GM12878 (cell line): ENCODE measurements at regions not wholly inside any gene's neighbourhood (a gene's known extent, or its start where the extent isn't known, plus 50 kb on each side); places are given as distances from the start of the nearest gene placed in this dataset.

Experiments used
- ATAC-seq: fragments of 200-7000 bp; cut with Tn5 transposase; 3 replicates; pipeline ENCODE4 v1.9.1; 2020; ENCODE audit warnings: mild to moderate bottlenecking, moderate library complexity
- BruUV-seq: library from RNA; stranded (reverse); fragments of 400-500 nt; replicated peaks from 2 replicates; lab custom pipeline; 2021; lab: Mats Ljungman, UMichigan
- CTCF ChIA-PET: fragments of 300-600 bp; sonication (Branson Sonifier 250); formaldehyde crosslinking; extraction: SDS; loops from one replicate; lab custom pipeline; 2021; ENCODE audit warnings: inconsistent platforms; lab: Yijun Ruan, JAX
- POLR2A ChIA-PET: fragments of 350-600 bp; formaldehyde crosslinking; extraction: SDS; loops from one replicate; lab custom pipeline; 2021; ENCODE audit warnings: inconsistent platforms; lab: Charles Lee
- RAD21 ChIA-PET: fragments of 300-600 bp; sonication (Branson Sonifier 250); formaldehyde crosslinking; loops from one replicate; lab custom pipeline; 2023; ENCODE audit warnings: antibody characterized with exemption; ENCODE audit not compliant: unreplicated experiment; lab: Charles Lee
- SMC1A ChIA-PET: fragments of 300-600 bp; sonication (Branson Sonifier 250); formaldehyde crosslinking; loops from one replicate; lab custom pipeline; 2023; ENCODE audit not compliant: unreplicated experiment, uncharacterized antibody; lab: Charles Lee
- DNase-seq: peaks from one replicate; pipeline ENCODE4 v3.0.0-alpha.2; 2011; ENCODE audit warnings: low read depth, low spot score
- FAIRE-seq: peaks from 3 replicates; lab custom pipeline; 2011; peaks lifted over from hg19 to GRCh38; lab: Jason Lieb, UNC
- H2AFZ ChIP-seq: 2 replicates; pipeline ENCODE4 v1.6.0; 2011; ENCODE audit warnings: low read depth, low read length, control low read depth; ENCODE audit not compliant: control insufficient read depth
- H3K27ac ChIP-seq: 2 replicates; pipeline ENCODE4 v1.5.1; 2011; ENCODE audit warnings: control low read depth; ENCODE audit not compliant: control insufficient read depth, insufficient read depth
- H3K27me3 ChIP-seq, 2 experiments: replicated peaks in 1 of 2; 2 replicates each; pipeline versions ENCODE4 v1.6.0 to v1.6.1; 2011; ENCODE audit warnings: low read length in 1 of 2; ENCODE audit not compliant: control insufficient read depth in 2 of 2, insufficient read depth in 2 of 2
- H3K36me3 ChIP-seq, 2 experiments: 2 replicates each; pipeline ENCODE4 v1.5.1; 2011; ENCODE audit warnings: low read length in 1 of 2; ENCODE audit not compliant: control insufficient read depth in 2 of 2, insufficient read depth in 2 of 2
- H3K4me1 ChIP-seq: 2 replicates; pipeline ENCODE4 v1.6.1; 2011; ENCODE audit warnings: mild to moderate bottlenecking, low read length, moderate library complexity, mixed read lengths; ENCODE audit not compliant: control insufficient read depth, insufficient read depth
- H3K4me2 ChIP-seq: 2 replicates; pipeline ENCODE4 v1.6.0; 2011; ENCODE audit warnings: control low read depth; ENCODE audit not compliant: control insufficient read depth, insufficient read depth
- H3K4me3 ChIP-seq: fragments of 200-600 bp; sonication (generic); 2 replicates; pipeline ENCODE4 v1.5.1; 2016
- H3K79me2 ChIP-seq: 2 replicates; pipeline ENCODE4 v1.6.0; 2011; ENCODE audit warnings: low read length; ENCODE audit not compliant: control insufficient read depth, insufficient read depth
- H3K9ac ChIP-seq: 2 replicates; pipeline ENCODE4 v1.8.0; 2011; ENCODE audit warnings: low read length, control low read depth, mixed read lengths; ENCODE audit not compliant: control insufficient read depth, insufficient read depth
- H3K9me3 ChIP-seq: replicated peaks from 3 replicates; pipeline ENCODE4 v1.5.1; 2011; ENCODE audit warnings: mild to moderate bottlenecking, low read length; ENCODE audit not compliant: control insufficient read depth, insufficient read depth
- H4K20me1 ChIP-seq: 2 replicates; pipeline ENCODE4 v1.6.0; 2011; ENCODE audit not compliant: control insufficient read depth, insufficient read depth
- ATF7 ChIP-seq: fragments of 450-650 bp; IDR thresholded peaks from 2 replicates; pipeline ENCODE4 v1.6.1; 2016; ENCODE audit warnings: low read depth, mild to moderate bottlenecking
- CHD1 ChIP-seq: IDR thresholded peaks from 2 replicates; pipeline ENCODE4 v1.6.1; 2012; ENCODE audit warnings: low read depth, low read length, improper control_type of control experiment
- CHD4 ChIP-seq: fragments of 200-600 bp; sonication (generic); IDR thresholded peaks from 2 replicates; pipeline ENCODE4 v1.6.1; 2016; ENCODE audit warnings: mild to moderate bottlenecking
- ETV6 ChIP-seq, 2 experiments: fragments of 450-650 bp in 1 of 2; IDR thresholded peaks in 1 of 2; conservative IDR thresholded peaks in 1 of 2; 2 replicates each; pipeline ENCODE4 v1.6.1; 2014; ENCODE audit warnings: antibody characterized with exemption in 1 of 2, borderline replicate concordance in 1 of 2, low read depth in 1 of 2, mild to moderate bottlenecking in 1 of 2, moderate library complexity in 1 of 2
- FOS ChIP-seq: IDR thresholded peaks from 3 replicates; pipeline ENCODE4 v1.6.1; 2011; ENCODE audit warnings: borderline replicate concordance; ENCODE audit not compliant: insufficient read length; ENCODE audit errors: extremely low read depth
- FOXM1 ChIP-seq: IDR thresholded peaks from 2 replicates; pipeline ENCODE4 v1.6.1; 2012; ENCODE audit warnings: low read depth, mild to moderate bottlenecking, inconsistent platforms, low read length, moderate library complexity
- HDGF ChIP-seq: fragments of 450-650 bp; IDR thresholded peaks from 2 replicates; pipeline ENCODE4 v1.6.1; 2016; ENCODE audit warnings: antibody characterized with exemption
- IKZF1 ChIP-seq: fragments of 450-650 bp; conservative IDR thresholded peaks from 2 replicates; pipeline ENCODE4 v1.6.1; 2017; ENCODE audit warnings: antibody characterized with exemption, mild to moderate bottlenecking
- IKZF2 ChIP-seq, 2 experiments: fragments of 450-650 bp; IDR thresholded peaks; 2 replicates each; pipeline ENCODE4 v1.6.1; 2017; ENCODE audit warnings: mild to moderate bottlenecking in 2 of 2, moderate library complexity in 2 of 2
- IRF4 ChIP-seq: IDR thresholded peaks from 2 replicates; pipeline ENCODE4 v1.6.1; 2011; ENCODE audit warnings: low read depth, low read length
- KDM1A ChIP-seq: fragments of 200-600 bp; sonication (generic); IDR thresholded peaks from 2 replicates; pipeline ENCODE4 v1.6.1; 2016; ENCODE audit warnings: borderline replicate concordance
- MTA3 ChIP-seq: IDR thresholded peaks from 2 replicates; pipeline ENCODE4 v1.6.1; 2012; ENCODE audit warnings: low read length, inconsistent platforms, borderline replicate concordance
- NFXL1 ChIP-seq: fragments of 450-650 bp; IDR thresholded peaks from 2 replicates; pipeline ENCODE4 v1.6.1; 2017; ENCODE audit warnings: antibody characterized with exemption, mild to moderate bottlenecking, borderline replicate concordance
- NFYB ChIP-seq: IDR thresholded peaks from 2 replicates; pipeline ENCODE4 v1.6.1; 2011; ENCODE audit warnings: low read depth, mild to moderate bottlenecking, low read length, improper control_type of control experiment, moderate library complexity; ENCODE audit not compliant: insufficient read depth
- NR2C2 ChIP-seq: IDR thresholded peaks from 2 replicates; pipeline ENCODE4 v1.6.1; 2011; ENCODE audit warnings: borderline replicate concordance, low read depth; ENCODE audit not compliant: control insufficient read depth, insufficient read length
- NR2F1 ChIP-seq: fragments of 450-650 bp; conservative IDR thresholded peaks from 2 replicates; pipeline ENCODE4 v1.6.1; 2017; ENCODE audit warnings: mild to moderate bottlenecking
- NRF1 ChIP-seq: conservative IDR thresholded peaks from 2 replicates; pipeline ENCODE4 v1.6.1; 2011; ENCODE audit warnings: mild to moderate bottlenecking, low read depth, low read length, improper control_type of control experiment
- RAD21 ChIP-seq: IDR thresholded peaks from 2 replicates; pipeline ENCODE4 v1.6.1; 2011; ENCODE audit warnings: mild to moderate bottlenecking, low read depth, low read length, moderate library complexity; ENCODE audit not compliant: insufficient read depth
- RCOR1 ChIP-seq: conservative IDR thresholded peaks from 2 replicates; pipeline ENCODE4 v1.6.1; 2012; ENCODE audit warnings: low read depth, low read length, improper control_type of control experiment
- RELA ChIP-seq: fragments of 450-650 bp; IDR thresholded peaks from 2 replicates; pipeline ENCODE4 v1.8.0; 2014; ENCODE audit warnings: borderline replicate concordance; ENCODE audit not compliant: partially characterized antibody
- RFX5 ChIP-seq: IDR thresholded peaks from 2 replicates; pipeline ENCODE4 v1.6.1; 2011; ENCODE audit warnings: low read depth, low read length, improper control_type of control experiment
- SIN3A ChIP-seq: IDR thresholded peaks from 2 replicates; pipeline ENCODE4 v1.6.1; 2012; ENCODE audit warnings: low read depth, low read length, improper control_type of control experiment
- SREBF2 ChIP-seq: IDR thresholded peaks from 2 replicates; pipeline ENCODE4 v1.6.1; 2012; ENCODE audit warnings: mild to moderate bottlenecking, low read length
- STAT3 ChIP-seq: IDR thresholded peaks from 2 replicates; pipeline ENCODE4 v1.6.1; 2011; ENCODE audit warnings: low read depth, low read length, improper control_type of control experiment
- SUPT20H ChIP-seq: IDR thresholded peaks from 2 replicates; pipeline ENCODE4 v1.6.1; 2011; ENCODE audit warnings: low read depth, mild to moderate bottlenecking, low read length, moderate library complexity, borderline replicate concordance; ENCODE audit not compliant: control insufficient read depth
- YY1 ChIP-seq: IDR thresholded peaks from 2 replicates; pipeline ENCODE4 v1.6.1; 2011; ENCODE audit warnings: low read depth, mild to moderate bottlenecking, low read length
- WGBS: methylation state at CpG from one replicate; pipeline ENCODE4 v1.1.6; 2016; ENCODE audit warnings: low lambda C conversion rate; ENCODE audit not compliant: insufficient replicate concordance, insufficient coverage; ENCODE audit errors: missing lambda C conversion rate; 5-methylcytosine and 5-hydroxymethylcytosine counted together
- in situ Hi-C: fragments of 300-500 bp; cut with MboI; formaldehyde crosslinking; loops from 9 replicates; pipeline ENCODE4 v1.14.3; 2018; ENCODE audit warnings: mixed read lengths
- intact Hi-C: fragments of 100-400 bp; cut with micrococcal nuclease; formaldehyde crosslinking; loops from one replicate; pipeline ENCODE4 v1.14.2; 2022; ENCODE audit not compliant: unreplicated experiment

- CTCF ChIA-PET = no interaction called here
- no peaks in the 10 kb centered on the region for H3K79me2 ChIP-seq
- no peak for ATAC-seq
Observed at GRCh38 chr20:5482791-5483190, 128.0 kb downstream of the GPCPD1 start.

GRCh38 chr20:5481872-5482271 is 128.9 kb downstream of the GPCPD1 start:
- H3K4me3 ChIP-seq = no peak overlapping the region
- ChIA-PET SMC1A (no interaction called here), POLR2A (no interaction called here), CTCF (no interaction called here), RAD21 (no interaction called here)
- peaks cover 26% of the 10 kb centered on the region for H3K4me1 ChIP-seq
- no TSS peak for BruUV-seq
- in situ Hi-C loops = no loop called here
- ATAC-seq (no peak), DNase-seq (no peak), FAIRE-seq (no peak)
- H3K4me2 ChIP-seq = no peak overlapping the region
- H3K9ac ChIP-seq = no peak overlapping the region
- intact Hi-C loops = no loop called here
- no peak overlapping the region for H2AFZ ChIP-seq
- H3K9me3 ChIP-seq = no peaks in the 10 kb centered on the region
- no peaks in the 10 kb centered on the region for H3K36me3 ChIP-seq
- WGBS = 86% methylated on average over 4 of the region's 4 CpGs
- no peaks in the 10 kb centered on the region for H3K79me2 ChIP-seq
- no peak overlapping the region for H3K27ac ChIP-seq
- H3K27me3 ChIP-seq = no peaks in the 10 kb centered on the region
- no peaks in the 10 kb centered on the region for H4K20me1 ChIP-seq
- TF ChIP-seq SREBF2 (no peak), NR2F1 (no peak), SIN3A (no peak), RCOR1 (no peak), NR2C2 (no peak), IRF4 (no peak), KDM1A (no peak), FOS (no peak), SUPT20H (no peak), ETV6 (conservative IDR thresholded peaks at IDR 0.05 in 1 of 2, IDR thresholded peaks at IDR 0.05 in 1 of 2; ENCODE audit: borderline replicate concordance in 1 of 2, low read depth in 1 of 2) (no peak), FOXM1 (no peak), RFX5 (no peak), HDGF (no peak), STAT3 (no peak)

More at GRCh38 chr20:5482791-5483190, 128.0 kb downstream of the GPCPD1 start:
- intact Hi-C loops = no loop called here
- no peaks in the 10 kb centered on the region for H3K9me3 ChIP-seq
- in situ Hi-C loops = no loop called here
- no peaks in the 10 kb centered on the region for H3K27me3 ChIP-seq
- H3K36me3 ChIP-seq = no peaks in the 10 kb centered on the region
- ChIA-PET POLR2A (no interaction called here), SMC1A (no interaction called here), RAD21 (no interaction called here)
- H4K20me1 ChIP-seq = no peaks in the 10 kb centered on the region
- no TSS peak for BruUV-seq
- H3K4me2 ChIP-seq = no peak overlapping the region
- TF ChIP-seq NRF1 (no peak), RCOR1 (no peak), CHD1 (no peak), IKZF1 (no peak), NFXL1 (no peak), NFYB (no peak), IKZF2 (IDR thresholded peaks at IDR 0.05) (no peak), YY1 (no peak), RELA (no peak), RAD21 (no peak), MTA3 (no peak), CHD4 (no peak), ATF7 (no peak), SUPT20H (no peak)
- no peak overlapping the region for H3K27ac ChIP-seq
- no peak overlapping the region for H2AFZ ChIP-seq
- FAIRE-seq = no peak
- DNase-seq = no peak
- no peak overlapping the region for H3K9ac ChIP-seq
- no peak overlapping the region for H3K4me3 ChIP-seq
- WGBS = 56% methylated on average over 2 of the region's 2 CpGs
- peaks cover 28% of the 10 kb centered on the region for H3K4me1 ChIP-seq
